T-cell (primary cell): ENCODE measurements at regions not wholly inside any gene's neighbourhood (a gene's known extent, or its start where the extent isn't known, plus 50 kb on each side); places are given as distances from the start of the nearest gene placed in this dataset.

Experiments used
- ATAC-seq, 4 experiments: fragments of 200-7000 bp in 3 of 4; fragments of 150-1000 bp in 1 of 4; cut with Tn5 transposase; replicated peaks in 1 of 4; 1 replicate in 3 of 4; 2 replicates in 1 of 4; pipeline ENCODE4 v1.10.0; 2021; ENCODE audit warnings: moderate library complexity in 3 of 4, mild to moderate bottlenecking in 2 of 4, moderate number of reproducible peaks in 1 of 4
- CTCF ChIA-PET, 2 donors: fragments of 300-600 bp; sonication (Branson Sonifier 250); formaldehyde crosslinking; loops; one replicate each; lab custom pipeline; 2022; ENCODE audit warnings: antibody characterized with exemption in 2 of 2; lab: Charles Lee
- POLR2A ChIA-PET, 2 donors: fragments of 300-600 bp; sonication (Branson Sonifier 250); formaldehyde crosslinking; loops; one replicate each; lab custom pipeline; 2022; ENCODE audit warnings: antibody characterized with exemption in 2 of 2; lab: Charles Lee
- DNase-seq, 35 experiments: peaks; one replicate each; pipeline versions ENCODE4 v3.0.0 to v3.0.0-alpha.2; 2013 to 2023
- H3K27ac ChIP-seq: one replicate; pipeline ENCODE4 v1.5.1; 2013; ENCODE audit warnings: low read length
- H3K27me3 ChIP-seq, 2 experiments: replicated peaks in 1 of 2; 1 replicate in 1 of 2; 2 replicates in 1 of 2; pipeline versions ENCODE4 v1.6.1 to v1.7.0; 2013; ENCODE audit warnings: low read length in 1 of 2, mixed read lengths in 1 of 2; ENCODE audit not compliant: control insufficient read depth in 2 of 2, insufficient read depth in 2 of 2; ENCODE audit errors: extremely low read depth in 1 of 2
- H3K36me3 ChIP-seq, 2 donors: 1 replicate in 1 of 2; 2 replicates in 1 of 2; pipeline versions ENCODE4 v1.6.1 to v1.7.0; 2013; ENCODE audit warnings: low read length in 1 of 2; ENCODE audit not compliant: control insufficient read depth in 2 of 2, insufficient read depth in 1 of 2; ENCODE audit errors: extremely low read depth in 1 of 2
- H3K4me1 ChIP-seq, 2 experiments: 1 replicate in 1 of 2; 2 replicates in 1 of 2; pipeline versions ENCODE4 v1.6.1 to v1.7.0; 2013; ENCODE audit warnings: low read length in 2 of 2, mixed read lengths in 1 of 2; ENCODE audit not compliant: insufficient read depth in 2 of 2, control insufficient read depth in 1 of 2; ENCODE audit errors: extremely low read depth in 1 of 2
- H3K4me3 ChIP-seq, 2 donors: 1 replicate in 1 of 2; 2 replicates in 1 of 2; pipeline versions ENCODE4 v1.5.1 to v1.7.0; 2013; ENCODE audit warnings: mild to moderate bottlenecking in 2 of 2, low read length in 1 of 2, moderate library complexity in 1 of 2; ENCODE audit not compliant: control insufficient read depth in 1 of 2; ENCODE audit errors: extremely low read depth in 1 of 2
- H3K9me3 ChIP-seq: 2 replicates; pipeline ENCODE4 v1.7.0; 2013
- H3K27ac Mint-ChIP-seq, 2 donors: one replicate each; pipeline ENCODE4 v1.8.0; 2020 to 2021; ENCODE audit warnings: mild to moderate bottlenecking in 2 of 2, mixed read lengths in 2 of 2
- H3K27me3 Mint-ChIP-seq, 2 donors: one replicate each; pipeline ENCODE4 v1.8.0; 2021 to 2022; ENCODE audit warnings: mixed read lengths in 2 of 2
- H3K36me3 Mint-ChIP-seq: one replicate; pipeline ENCODE4 v1.8.0; 2021; ENCODE audit warnings: mixed read lengths
- H3K4me1 Mint-ChIP-seq, 3 donors: one replicate each; pipeline ENCODE4 v1.8.0; 2020 to 2022; ENCODE audit warnings: mixed read lengths in 3 of 3, mild to moderate bottlenecking in 1 of 3
- H3K4me3 Mint-ChIP-seq, 3 donors: one replicate each; pipeline ENCODE4 v1.8.0; 2020 to 2022; ENCODE audit warnings: mild to moderate bottlenecking in 3 of 3, mixed read lengths in 3 of 3, moderate library complexity in 3 of 3
- H3K9me3 Mint-ChIP-seq, 3 donors: one replicate each; pipeline ENCODE4 v1.8.0; 2020 to 2022; ENCODE audit warnings: mixed read lengths in 3 of 3
- WGBS: methylation state at CpG from one replicate; pipeline ENCODE4 v1.1.5; 2013; ENCODE audit warnings: missing lambda C conversion rate; ENCODE audit not compliant: insufficient coverage; 5-methylcytosine and 5-hydroxymethylcytosine counted together

DNA sequence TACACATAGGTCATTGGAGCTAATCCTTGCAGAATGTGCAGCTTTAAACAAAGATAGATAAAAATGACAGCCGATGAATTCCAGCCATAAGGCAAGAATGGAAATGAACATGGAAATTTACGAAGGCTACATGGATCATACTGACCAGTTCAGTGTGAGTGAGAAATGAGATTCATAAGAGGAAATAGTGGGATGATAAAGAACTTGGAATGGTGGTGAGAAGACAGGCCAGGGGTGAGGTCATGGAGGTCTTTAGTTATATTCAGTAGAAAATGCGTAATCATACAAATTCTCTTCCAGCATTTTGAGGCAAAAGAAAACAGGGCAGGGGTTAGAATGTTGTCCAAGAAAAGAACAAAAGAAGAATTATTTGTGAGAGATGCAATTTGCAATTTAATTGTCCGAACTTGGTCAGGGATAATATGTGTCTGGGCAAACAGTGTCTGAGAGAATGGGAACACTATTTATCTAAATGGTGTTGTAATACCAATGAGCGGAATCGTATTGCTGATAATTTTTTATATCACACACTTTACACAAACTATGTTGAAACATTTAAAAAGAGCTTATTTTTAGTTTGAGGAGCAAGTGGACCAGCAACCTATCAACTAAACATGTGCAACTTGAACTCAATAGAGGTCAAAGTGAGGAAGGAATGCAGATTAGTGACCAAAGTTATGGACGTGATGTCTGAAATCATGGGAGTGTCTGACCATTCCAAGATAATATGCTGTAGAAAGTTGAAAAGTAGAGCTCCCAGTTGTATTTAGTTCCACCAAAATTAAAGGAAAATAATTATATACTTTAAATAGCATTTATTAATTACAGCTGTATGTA is 739.0 kb upstream of the NCAM2 start:
- Mint-ChIP-seq H3K4me3 (no peak overlapping the region), H3K36me3 (no peaks in the 10 kb centered on the region), H3K9me3 (peaks cover 0 to 20% (median 5%) of the 10 kb centered on the region in 3 donors), H3K27me3 (no peaks in the 10 kb centered on the region), H3K4me1 (no peaks in the 10 kb centered on the region), H3K27ac (no peak overlapping the region)
- Histone ChIP-seq H3K27ac (no peak overlapping the region), H3K4me1 (no peaks in the 10 kb centered on the region), H3K36me3 (no peaks in the 10 kb centered on the region), H3K27me3 (no peaks in the 10 kb centered on the region), H3K4me3 (no peak overlapping the region), H3K9me3 (no peaks in the 10 kb centered on the region)
- WGBS, result 55% methylated on average over 3 of the region's 7 CpGs
- ChIA-PET CTCF (no interaction called here), POLR2A (no interaction called here)
- DNase-seq, result no peak
- ATAC-seq, result no peak

DNA sequence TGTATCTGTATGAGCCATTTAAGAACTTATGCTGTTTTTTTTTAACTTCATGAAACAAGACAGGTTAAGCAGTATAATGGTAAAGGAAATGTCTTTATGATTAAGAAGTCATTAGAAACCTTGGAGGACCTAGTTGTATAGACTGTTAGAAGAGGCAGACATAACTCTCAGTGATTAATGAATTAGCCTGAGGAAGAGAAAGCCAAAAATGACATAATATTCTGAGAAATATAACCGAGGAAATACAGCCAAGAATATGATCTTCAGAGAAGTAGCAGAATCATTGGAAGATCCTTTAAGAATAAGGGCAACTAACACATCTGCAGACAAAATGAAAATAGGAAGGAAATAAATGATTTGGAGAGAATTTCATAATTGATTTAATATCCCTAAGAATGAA is 738.1 kb upstream of the NCAM2 start:
- no peaks in the 10 kb centered on the region for H3K27me3 ChIP-seq
- H3K9me3 ChIP-seq, result no peaks in the 10 kb centered on the region
- H3K4me3 ChIP-seq, result no peak overlapping the region
- ATAC-seq (no peak), DNase-seq (no peak)
- no peak overlapping the region for H3K4me3 Mint-ChIP-seq
- H3K36me3 Mint-ChIP-seq, result no peaks in the 10 kb centered on the region
- peaks cover 0 to 23% (median 8%) of the 10 kb centered on the region in 3 donors for H3K9me3 Mint-ChIP-seq
- H3K27me3 Mint-ChIP-seq, result no peaks in the 10 kb centered on the region
- H3K36me3 ChIP-seq, result no peaks in the 10 kb centered on the region
- no CpG with 5 or more reads among the region's 1 CpG for WGBS
- no peaks in the 10 kb centered on the region for H3K4me1 Mint-ChIP-seq
- H3K4me1 ChIP-seq, result no peaks in the 10 kb centered on the region
- no peak overlapping the region for H3K27ac ChIP-seq
- H3K27ac Mint-ChIP-seq, result no peak overlapping the region
- ChIA-PET CTCF (no interaction called here), POLR2A (no interaction called here)

DNA sequence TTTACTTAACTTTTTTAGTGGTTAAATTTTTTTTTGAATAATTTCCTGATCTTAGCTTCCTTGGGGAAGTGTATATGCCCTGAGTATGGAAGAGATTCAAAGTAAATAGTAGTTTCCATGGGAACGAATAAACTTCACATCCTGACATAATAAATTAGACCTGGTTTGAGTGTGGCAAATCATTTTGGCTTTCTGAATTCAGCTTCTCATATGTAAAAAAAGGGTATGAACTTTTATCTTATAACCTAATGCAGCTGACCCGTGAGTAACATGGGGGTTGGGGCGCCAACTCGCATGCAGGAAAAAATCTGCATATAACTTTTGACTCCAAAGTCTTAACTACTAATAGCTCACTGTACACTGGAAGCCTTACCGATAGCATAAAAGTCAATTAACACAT is 736.8 kb upstream of the NCAM2 start:
- Histone ChIP-seq H3K27me3 (no peaks in the 10 kb centered on the region), H3K9me3 (no peaks in the 10 kb centered on the region), H3K4me3 (no peak overlapping the region), H3K36me3 (no peaks in the 10 kb centered on the region), H3K27ac (no peak overlapping the region), H3K4me1 (no peaks in the 10 kb centered on the region)
- H3K36me3 Mint-ChIP-seq, result no peaks in the 10 kb centered on the region
- no peak for ATAC-seq
- no peaks in the 10 kb centered on the region for H3K4me1 Mint-ChIP-seq
- H3K27me3 Mint-ChIP-seq, result no peaks in the 10 kb centered on the region
- ChIA-PET CTCF (no interaction called here), POLR2A (no interaction called here)
- WGBS, result no CpG with 5 or more reads among the region's 5 CpGs
- H3K27ac Mint-ChIP-seq, result no peak overlapping the region
- DNase-seq, result no peak
- peaks cover 0 to 24% (median 9%) of the 10 kb centered on the region in 3 donors for H3K9me3 Mint-ChIP-seq
- H3K4me3 Mint-ChIP-seq, result no peak overlapping the region

DNA sequence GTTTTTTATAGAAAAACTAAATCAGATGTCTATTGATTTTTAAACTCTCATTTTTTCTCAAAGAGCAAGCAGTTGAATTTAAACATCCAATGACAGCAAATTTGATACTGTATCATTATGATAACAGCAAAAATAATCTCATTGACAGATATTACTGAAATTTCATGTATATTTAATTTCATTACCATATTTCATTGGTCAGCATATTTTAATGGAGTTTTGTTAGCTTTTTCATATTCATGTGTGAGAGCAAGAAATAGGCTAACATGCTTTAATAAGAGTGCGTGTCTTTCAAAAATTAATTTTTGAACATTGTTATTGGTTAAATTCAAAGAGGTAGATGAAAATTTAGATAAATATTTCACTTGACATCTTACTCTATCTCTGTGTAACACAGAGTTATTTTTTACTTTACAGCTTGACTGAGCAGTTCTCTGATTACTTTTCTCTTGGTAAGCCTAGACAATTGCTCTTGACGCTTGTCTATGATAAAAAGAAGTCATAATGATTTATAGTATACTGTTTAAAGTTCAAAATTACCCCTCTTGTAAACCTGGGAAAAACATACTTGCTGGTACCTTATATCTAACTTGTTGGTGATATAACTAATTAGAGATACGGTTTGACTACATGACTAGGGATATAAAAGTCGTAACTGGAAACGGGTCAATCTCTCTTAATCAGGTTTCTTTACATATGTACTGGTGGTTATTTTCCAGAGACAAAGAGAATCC is 732.3 kb upstream of the NCAM2 start:
- Histone ChIP-seq H3K36me3 (no peaks in the 10 kb centered on the region), H3K9me3 (no peaks in the 10 kb centered on the region), H3K4me3 (no peak overlapping the region), H3K27ac (no peak overlapping the region), H3K27me3 (no peaks in the 10 kb centered on the region), H3K4me1 (no peaks in the 10 kb centered on the region)
- ATAC-seq (no peak), DNase-seq (no peak)
- no peaks in the 10 kb centered on the region for H3K4me1 Mint-ChIP-seq
- ChIA-PET CTCF (no interaction called here), POLR2A (no interaction called here)
- WGBS, result no CpG with 5 or more reads among the region's 5 CpGs
- no peaks in the 10 kb centered on the region for H3K27me3 Mint-ChIP-seq
- peaks cover 0 to 26% (median 3%) of the 10 kb centered on the region in 3 donors for H3K9me3 Mint-ChIP-seq
- no peaks in the 10 kb centered on the region for H3K36me3 Mint-ChIP-seq
- no peak overlapping the region for H3K4me3 Mint-ChIP-seq
- no peak overlapping the region for H3K27ac Mint-ChIP-seq

DNA sequence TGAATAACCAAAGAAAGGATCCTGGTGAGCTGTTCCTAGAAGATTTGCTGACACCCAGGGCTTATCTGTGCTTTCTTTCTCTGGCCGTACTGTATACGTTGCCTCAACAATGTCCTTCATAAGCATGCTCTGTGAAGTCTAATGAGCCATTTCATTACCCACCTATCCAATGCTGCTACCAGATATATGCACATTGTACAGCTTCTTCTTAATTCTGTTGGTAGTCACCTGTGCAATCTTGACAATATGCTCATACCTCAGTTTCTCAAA is 731.8 kb upstream of the NCAM2 start:
- Histone ChIP-seq H3K4me3 (no peak overlapping the region), H3K4me1 (no peaks in the 10 kb centered on the region), H3K36me3 (no peaks in the 10 kb centered on the region), H3K9me3 (no peaks in the 10 kb centered on the region), H3K27me3 (no peaks in the 10 kb centered on the region), H3K27ac (no peak overlapping the region)
- Mint-ChIP-seq H3K27me3 (no peaks in the 10 kb centered on the region), H3K27ac (no peak overlapping the region), H3K36me3 (no peaks in the 10 kb centered on the region), H3K4me3 (no peak overlapping the region), H3K4me1 (no peaks in the 10 kb centered on the region), H3K9me3 (peaks cover 0 to 21% (median 3%) of the 10 kb centered on the region in 3 donors)
- CTCF ChIA-PET, result no interaction called here
- DNase-seq, result no peak
- no peak for ATAC-seq
- WGBS, result 100% methylated on average over 2 of the region's 2 CpGs
- POLR2A ChIA-PET, result no interaction called here

DNA sequence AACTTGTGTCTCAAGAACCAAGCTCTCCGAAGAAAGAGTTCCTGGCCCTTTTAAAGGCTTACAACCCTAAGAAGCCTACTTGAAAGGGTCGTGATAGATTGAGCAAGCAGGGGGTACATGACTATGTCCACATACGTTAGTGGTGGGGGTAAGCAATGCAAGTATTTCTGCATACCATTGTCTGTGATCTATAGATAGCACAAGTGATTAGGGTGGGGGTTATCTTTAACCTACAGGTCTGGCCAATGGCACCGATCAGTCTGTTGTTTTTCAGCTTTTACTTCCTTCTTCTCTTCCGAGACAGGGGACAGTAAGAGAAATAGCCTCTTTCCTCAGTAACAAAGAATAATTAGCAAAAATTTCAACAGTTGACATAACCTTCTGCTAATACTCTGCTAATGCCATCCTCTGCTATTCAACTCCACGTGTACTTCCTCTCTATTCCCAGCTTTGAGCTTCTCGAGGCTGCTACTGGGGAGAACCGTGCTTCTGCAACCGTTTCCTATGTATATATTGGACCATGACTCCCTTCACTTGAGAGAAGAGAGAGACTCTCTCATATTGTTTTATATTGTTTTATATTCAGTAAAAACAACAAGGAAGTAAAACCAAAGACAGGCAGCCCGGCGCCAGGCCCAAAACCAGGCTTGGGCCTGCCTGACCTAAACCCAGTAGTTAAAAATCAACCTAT is 727.7 kb upstream of the NCAM2 start:
- CTCF ChIA-PET, result no interaction called here
- Histone ChIP-seq H3K27ac (no peak overlapping the region), H3K36me3 (no peaks in the 10 kb centered on the region), H3K9me3 (no peaks in the 10 kb centered on the region), H3K4me3 (no peak overlapping the region), H3K4me1 (no peaks in the 10 kb centered on the region), H3K27me3 (no peaks in the 10 kb centered on the region)
- no peak for DNase-seq
- Mint-ChIP-seq H3K9me3 (peaks cover 8 to 23% (median 16%) of the 10 kb centered on the region in 3 donors), H3K27me3 (no peaks in the 10 kb centered on the region), H3K36me3 (no peaks in the 10 kb centered on the region), H3K4me1 (no peaks in the 10 kb centered on the region), H3K4me3 (no peak overlapping the region), H3K27ac (no peak overlapping the region)
- ATAC-seq, result no peak
- POLR2A ChIA-PET, result no interaction called here
- WGBS, result 89% methylated on average over 3 of the region's 11 CpGs
